GM13977 (cell line): ENCODE measurements at regions not wholly inside any gene's neighbourhood (a gene's known extent, or its start where the extent isn't known, plus 50 kb on each side); places are given as distances from the start of the nearest gene placed in this dataset.

ENCODE experiments used
- DNase-seq: peaks from one replicate; pipeline ENCODE4 v3.0.0; 2012; ENCODE audit warnings: low spot score
- in situ Hi-C: fragments of 300-500 bp; cut with MboI; formaldehyde crosslinking; loops from one replicate; pipeline ENCODE4 v1.12.0; 2022; ENCODE audit warnings: low sequenced_read_pairs, low pct_unique_long_range_greater_than_20kb, mixed read lengths, inconsistent platforms; ENCODE audit not compliant: unreplicated experiment
- TF ChIP-seq, protein P1 (sequence below): IDR thresholded peaks from 2 replicates; pipeline ENCODE4 v1.5.1; 2012; ENCODE audit warnings: mild to moderate bottlenecking, control low read depth; ENCODE audit not compliant: insufficient read depth; ENCODE audit errors: extremely low read depth, missing control alignments

DNA sequence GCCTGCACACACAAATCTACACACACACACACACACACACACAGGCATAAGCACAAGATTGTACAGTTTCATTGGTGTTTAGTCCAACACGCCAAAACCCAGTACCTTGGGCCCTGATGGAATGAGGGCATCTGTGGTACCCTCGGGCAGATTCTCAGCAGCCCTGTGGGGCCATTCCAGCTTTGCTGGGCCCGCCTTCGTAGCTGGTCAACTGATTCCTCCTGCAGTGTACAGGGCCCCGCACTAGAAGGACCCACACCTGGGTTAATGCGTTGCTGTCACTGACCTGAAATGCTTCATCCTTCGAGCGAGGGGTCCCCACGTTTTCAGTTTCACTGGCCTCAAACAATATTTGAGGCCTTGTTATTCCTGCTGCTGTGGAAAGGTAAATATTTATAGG, 731.2 kb downstream of the BRD1 start:
- DNase-seq: no peak
- in situ Hi-C loops: no loop called here
- TF ChIP-seq, protein P1, sequence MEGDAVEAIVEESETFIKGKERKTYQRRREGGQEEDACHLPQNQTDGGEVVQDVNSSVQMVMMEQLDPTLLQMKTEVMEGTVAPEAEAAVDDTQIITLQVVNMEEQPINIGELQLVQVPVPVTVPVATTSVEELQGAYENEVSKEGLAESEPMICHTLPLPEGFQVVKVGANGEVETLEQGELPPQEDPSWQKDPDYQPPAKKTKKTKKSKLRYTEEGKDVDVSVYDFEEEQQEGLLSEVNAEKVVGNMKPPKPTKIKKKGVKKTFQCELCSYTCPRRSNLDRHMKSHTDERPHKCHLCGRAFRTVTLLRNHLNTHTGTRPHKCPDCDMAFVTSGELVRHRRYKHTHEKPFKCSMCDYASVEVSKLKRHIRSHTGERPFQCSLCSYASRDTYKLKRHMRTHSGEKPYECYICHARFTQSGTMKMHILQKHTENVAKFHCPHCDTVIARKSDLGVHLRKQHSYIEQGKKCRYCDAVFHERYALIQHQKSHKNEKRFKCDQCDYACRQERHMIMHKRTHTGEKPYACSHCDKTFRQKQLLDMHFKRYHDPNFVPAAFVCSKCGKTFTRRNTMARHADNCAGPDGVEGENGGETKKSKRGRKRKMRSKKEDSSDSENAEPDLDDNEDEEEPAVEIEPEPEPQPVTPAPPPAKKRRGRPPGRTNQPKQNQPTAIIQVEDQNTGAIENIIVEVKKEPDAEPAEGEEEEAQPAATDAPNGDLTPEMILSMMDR: no peak

DNA sequence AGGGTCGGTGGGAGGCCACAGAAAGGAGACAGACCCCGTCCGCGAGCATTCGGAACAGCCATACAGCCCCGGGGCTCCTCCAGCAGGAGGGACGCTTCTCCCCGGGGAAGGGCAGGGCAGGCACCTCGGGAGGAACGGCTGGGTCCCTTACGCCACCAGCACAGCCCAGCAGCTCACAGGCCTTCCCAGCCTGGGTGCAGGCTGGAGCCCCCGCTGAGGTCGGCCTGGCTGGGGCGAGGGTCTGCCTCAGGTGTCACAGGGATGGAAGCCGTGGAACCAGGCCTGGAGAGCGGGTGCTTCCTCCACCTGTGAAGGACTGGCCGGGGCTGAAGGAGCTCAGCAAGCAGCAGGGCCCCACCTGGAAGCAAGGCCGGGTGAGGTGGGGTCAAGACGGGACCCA, 732.3 kb downstream of the BRD1 start:
- TF ChIP-seq, protein P1: no peak

DNA sequence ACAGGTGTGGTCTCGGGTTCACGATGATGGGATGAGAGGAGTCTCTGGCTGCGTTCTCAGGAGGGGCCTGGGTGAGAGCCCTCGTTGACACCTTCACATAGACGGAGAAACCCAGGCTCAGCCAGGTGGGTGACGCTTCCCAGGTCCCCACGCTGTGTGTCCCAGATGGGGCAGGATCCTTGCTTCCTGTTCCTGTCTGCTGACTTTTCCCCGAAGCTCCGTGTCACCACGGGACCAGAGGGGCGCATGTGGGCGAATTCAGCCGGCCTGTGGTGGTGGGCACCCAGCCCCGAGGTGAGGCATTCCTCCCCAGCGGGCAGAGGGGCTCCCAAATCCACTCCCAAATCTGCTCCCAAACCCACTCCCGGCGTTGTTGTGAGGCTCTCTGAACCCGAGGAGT, 732.8 kb downstream of the BRD1 start:
- in situ Hi-C loops: no loop called here
- no peak for DNase-seq
- TF ChIP-seq, protein P1: no peak

More for the DNA sequence above, 732.3 kb downstream of the BRD1 start:
- in situ Hi-C loops: no loop called here
- no peak for DNase-seq

DNA sequence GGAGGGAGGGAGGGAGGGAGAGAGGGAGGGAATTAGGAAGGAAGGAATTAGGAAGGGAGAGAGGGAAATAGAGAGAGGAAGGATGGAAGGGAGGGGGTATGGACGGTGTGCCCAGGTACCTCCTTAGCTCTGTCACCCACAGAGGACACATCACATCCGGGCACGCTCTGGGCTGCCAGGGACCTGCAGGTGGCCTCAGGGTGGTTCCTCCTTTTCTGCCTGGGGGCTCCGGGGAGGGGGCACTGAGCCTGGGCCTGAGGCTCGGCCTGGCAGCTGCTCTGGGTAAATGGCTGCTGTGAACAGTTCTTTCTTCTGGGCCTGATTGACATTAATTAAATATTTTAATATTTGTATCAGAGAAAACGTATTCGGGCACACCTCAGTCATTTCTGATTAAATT, 733.5 kb downstream of the BRD1 start:
- no peak for DNase-seq
- TF ChIP-seq, protein P1: no peak
- in situ Hi-C loops: no loop called here

DNA sequence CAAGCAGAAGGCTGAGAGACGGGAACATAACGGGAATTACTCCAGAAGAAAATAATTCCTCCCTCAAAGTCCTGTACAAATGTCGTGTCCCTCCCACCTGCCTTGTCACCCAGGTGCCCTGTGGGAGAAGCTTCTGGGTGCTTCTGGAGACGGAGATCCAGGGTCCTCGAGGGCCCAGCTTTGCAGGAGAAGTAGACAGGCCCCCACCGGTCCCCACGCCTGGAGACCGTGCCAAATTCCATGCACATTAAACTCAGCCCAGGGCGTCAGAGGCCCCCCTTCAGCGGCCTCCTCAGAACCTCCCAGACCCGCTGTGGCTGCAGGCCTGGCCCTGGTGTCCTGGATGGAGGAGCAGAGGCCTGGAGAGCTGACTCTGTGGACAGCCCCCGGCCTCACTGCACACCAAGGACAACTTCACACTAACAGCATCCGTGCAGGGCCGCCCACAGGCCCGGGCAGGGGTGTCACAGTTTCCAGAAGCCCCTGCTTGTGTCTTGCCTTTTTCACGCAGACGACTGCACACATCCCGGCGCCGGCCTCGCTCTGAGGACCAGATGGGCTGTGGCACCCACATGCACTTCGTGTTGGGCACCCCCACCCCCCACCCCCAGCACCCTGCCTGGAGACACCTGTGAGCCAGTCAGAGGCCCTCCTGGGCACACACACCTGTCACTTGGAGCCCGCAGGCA, 734.3 kb downstream of the BRD1 start:
- in situ Hi-C loops: no loop called here
- DNase-seq: no peak
- TF ChIP-seq, protein P1: no peak

DNA sequence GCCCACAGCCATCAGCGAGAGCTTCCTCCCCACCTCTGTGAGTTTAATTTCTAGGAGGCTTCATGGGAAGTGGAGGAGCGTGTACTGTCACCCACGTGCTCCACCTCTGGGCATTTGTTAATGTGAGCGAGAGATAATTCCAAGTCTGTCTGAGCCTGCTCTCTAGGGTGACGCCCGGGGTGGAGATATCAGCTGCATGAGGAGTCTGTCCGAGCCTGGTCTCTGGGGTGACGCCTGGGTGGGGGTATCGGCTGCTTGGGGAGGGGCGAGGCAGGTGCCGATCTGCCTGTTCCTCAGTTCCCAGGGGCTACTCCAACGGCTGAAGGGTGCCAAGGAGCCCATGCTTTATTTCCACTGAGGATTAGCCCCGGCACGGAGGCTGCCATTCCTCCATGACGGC, 735.0 kb downstream of the BRD1 start:
- DNase-seq: no peak
- in situ Hi-C loops: no loop called here
- TF ChIP-seq, protein P1: no peak

DNA sequence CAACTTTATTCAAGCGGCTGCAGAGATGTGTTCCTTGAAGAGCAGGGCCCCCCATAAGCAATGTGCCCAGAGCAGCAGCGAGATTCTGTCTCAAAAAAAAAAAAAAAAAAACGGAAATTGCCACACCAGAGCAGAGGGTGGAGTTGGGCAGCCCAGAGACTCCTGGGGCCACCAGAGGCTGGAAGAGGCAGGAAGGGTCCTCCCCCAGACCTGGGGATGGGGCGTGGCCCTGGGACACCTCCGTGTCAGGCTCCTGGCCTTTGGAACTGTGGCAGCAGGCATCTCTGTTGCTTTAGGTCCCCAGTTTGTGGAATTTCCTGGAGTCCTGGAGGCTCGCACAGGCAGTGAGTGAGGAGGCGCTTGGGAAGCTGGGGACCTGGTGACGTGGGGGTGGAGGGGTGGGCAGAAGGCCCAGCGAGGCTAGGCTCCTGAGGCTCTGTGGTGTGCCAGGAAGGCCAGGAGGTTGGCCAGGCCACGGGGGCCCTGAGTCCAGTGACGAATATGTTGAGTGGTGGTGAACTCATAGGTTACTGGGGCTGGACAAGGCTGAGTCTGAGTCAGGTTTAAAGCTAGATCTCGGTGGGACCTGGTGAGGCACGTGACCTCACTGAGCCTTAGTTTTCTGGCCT, 735.6 kb downstream of the BRD1 start:
- DNase-seq: no peak
- TF ChIP-seq, protein P1: no peak
- in situ Hi-C loops: no loop called here
